Naive thymus-derived CD4-positive, alpha-beta T cell (primary cell): ENCODE measurements at regions not wholly inside any gene's neighbourhood (a gene's known extent, or its start where the extent isn't known, plus 50 kb on each side); places are given as distances from the start of the nearest gene placed in this dataset.
"Not testable (repeated sequence)": the region's sequence is repeated elsewhere in the genome, so short reads cannot be mapped to it uniquely, and the experiment has no call there.

Experiments used
- ATAC-seq: fragments of 150-1000 bp; cut with Tn5 transposase; 2 replicates; pipeline ENCODE4 v1.10.0; 2021; ENCODE audit warnings: mild to moderate bottlenecking, moderate library complexity
- CTCF ChIA-PET: fragments of 350-600 bp; sonication (Branson Sonifier 250); formaldehyde crosslinking; loops from one replicate; lab custom pipeline; 2021; ENCODE audit warnings: antibody characterized with exemption; lab: Charles Lee
- POLR2A ChIA-PET: fragments of 350-600 bp; sonication (Branson Sonifier 250); formaldehyde crosslinking; loops from one replicate; lab custom pipeline; 2021; ENCODE audit warnings: antibody characterized with exemption, inconsistent platforms; lab: Charles Lee
- DNase-seq, 9 donors: peaks; one replicate each; pipeline versions ENCODE4 v3.0.0 to v3.0.0-alpha.2; 2020 to 2022; ENCODE audit warnings: mixed read lengths in 1 of 9
- H3K27ac ChIP-seq: one replicate; pipeline ENCODE4 v1.7.0; 2013; ENCODE audit warnings: mild to moderate bottlenecking, low read depth, low read length, moderate library complexity
- H3K27me3 ChIP-seq, 2 donors: one replicate each; pipeline ENCODE4 v1.7.0; 2013; ENCODE audit warnings: low read length in 2 of 2, mild to moderate bottlenecking in 2 of 2, moderate library complexity in 2 of 2; ENCODE audit not compliant: control insufficient read depth in 2 of 2, insufficient read depth in 2 of 2
- H3K36me3 ChIP-seq, 3 experiments: 1 replicate in 2 of 3; 2 replicates in 1 of 3; pipeline ENCODE4 v1.7.0; 2013; ENCODE audit warnings: low read length in 3 of 3, mild to moderate bottlenecking in 3 of 3, moderate library complexity in 1 of 3; ENCODE audit not compliant: insufficient read depth in 3 of 3, control insufficient read depth in 2 of 3
- H3K4me1 ChIP-seq, 2 donors: one replicate each; pipeline ENCODE4 v1.7.0; 2013; ENCODE audit warnings: low read length in 2 of 2, mild to moderate bottlenecking in 2 of 2, moderate library complexity in 1 of 2; ENCODE audit not compliant: control insufficient read depth in 2 of 2, insufficient read depth in 2 of 2
- H3K4me3 ChIP-seq: 2 replicates; pipeline ENCODE4 v1.7.0; 2013; ENCODE audit warnings: mild to moderate bottlenecking, low read length
- H3K9me3 ChIP-seq, 3 experiments: 1 replicate in 2 of 3; 2 replicates in 1 of 3; pipeline ENCODE4 v1.7.0; 2013; ENCODE audit warnings: low read length in 3 of 3; ENCODE audit not compliant: control insufficient read depth in 2 of 3
- H3K27ac Mint-ChIP-seq, 9 donors: one replicate each; pipeline ENCODE4 v1.8.0; 2020 to 2022; ENCODE audit warnings: mixed read lengths in 9 of 9, mild to moderate bottlenecking in 8 of 9, moderate library complexity in 5 of 9, inconsistent platforms in 2 of 9
- H3K27me3 Mint-ChIP-seq, 5 donors: one replicate each; pipeline ENCODE4 v1.8.0; 2021 to 2022; ENCODE audit warnings: mixed read lengths in 5 of 5, mild to moderate bottlenecking in 1 of 5
- H3K36me3 Mint-ChIP-seq, 5 donors: one replicate each; pipeline ENCODE4 v1.8.0; 2020 to 2022; ENCODE audit warnings: mixed read lengths in 5 of 5, mild to moderate bottlenecking in 3 of 5, inconsistent platforms in 1 of 5
- H3K4me1 Mint-ChIP-seq, 7 donors: one replicate each; pipeline ENCODE4 v1.8.0; 2020 to 2022; ENCODE audit warnings: mixed read lengths in 7 of 7, mild to moderate bottlenecking in 3 of 7, inconsistent platforms in 1 of 7
- H3K4me3 Mint-ChIP-seq, 10 donors: one replicate each; pipeline ENCODE4 v1.8.0; 2020 to 2022; ENCODE audit warnings: mild to moderate bottlenecking in 10 of 10, mixed read lengths in 10 of 10, moderate library complexity in 6 of 10, inconsistent platforms in 2 of 10
- H3K9me3 Mint-ChIP-seq, 11 donors: one replicate each; pipeline ENCODE4 v1.8.0; 2020 to 2022; ENCODE audit warnings: mixed read lengths in 11 of 11, mild to moderate bottlenecking in 4 of 11, inconsistent platforms in 1 of 11, moderate library complexity in 1 of 11
- intact Hi-C, 2 donors: fragments of 100-400 bp; cut with micrococcal nuclease; formaldehyde crosslinking; loops; one replicate each; pipeline ENCODE4 v1.15.1; 2023

DNA sequence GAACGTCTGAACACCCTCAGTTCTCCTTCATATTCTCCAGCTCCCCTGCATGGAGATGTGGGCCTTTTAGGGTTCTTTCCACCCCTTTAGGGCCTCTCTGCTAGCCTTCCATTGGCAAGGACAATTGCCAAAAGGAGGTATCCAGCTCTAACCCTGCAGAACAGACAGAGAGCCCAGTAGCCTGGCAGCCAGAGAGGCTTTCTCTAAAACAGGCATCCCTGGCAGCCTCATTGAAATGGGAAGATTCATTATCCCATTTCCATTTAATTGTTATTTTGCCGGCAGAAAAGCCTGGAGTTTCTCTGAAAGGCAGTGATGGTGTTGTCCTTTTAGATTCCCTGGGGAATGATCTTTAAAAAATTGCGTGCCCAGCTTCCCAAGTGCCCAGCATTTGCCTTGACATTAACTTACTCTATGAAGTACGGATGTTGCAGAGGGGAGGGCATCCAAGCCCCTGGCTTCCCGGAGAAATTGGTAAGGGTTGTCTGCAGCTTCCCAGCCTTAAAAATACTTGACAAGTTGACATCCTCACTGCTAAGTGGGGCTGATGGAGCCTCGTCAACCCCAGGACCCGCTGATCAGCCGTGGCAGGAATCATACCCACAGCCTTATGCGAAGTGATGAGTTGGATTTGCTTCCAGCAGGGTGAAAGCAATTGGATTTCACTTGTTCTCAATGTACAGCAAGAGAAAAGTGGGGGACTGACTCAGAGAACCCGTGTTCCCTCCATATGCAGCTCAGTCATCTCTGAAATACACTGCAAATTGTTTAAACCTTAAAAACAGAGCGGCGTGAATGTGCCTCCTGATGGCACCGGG is 244.1 kb downstream of the CRLF2 start:
- Histone ChIP-seq H3K27me3 (no peaks in the 10 kb centered on the region), H3K27ac (no peak overlapping the region), H3K4me3 (no peak overlapping the region), H3K4me1 (no peaks in the 10 kb centered on the region), H3K36me3 (no peaks in the 10 kb centered on the region), H3K9me3 (no peaks in the 10 kb centered on the region)
- peaks cover 0 to 11% (median 7%) of the 10 kb centered on the region in 7 donors for H3K4me1 Mint-ChIP-seq
- DNase-seq (no peak), ATAC-seq (no peak)
- no peak overlapping the region for H3K27ac Mint-ChIP-seq
- intact Hi-C loops, result no loop called here
- peaks cover 0 to 12% (median 4%) of the 10 kb centered on the region in 5 donors for H3K27me3 Mint-ChIP-seq
- ChIA-PET CTCF (no interaction called here), POLR2A (no interaction called here)
- no peak overlapping the region for H3K4me3 Mint-ChIP-seq
- peaks cover 0 to 4% (median 0%) of the 10 kb centered on the region in 11 donors for H3K9me3 Mint-ChIP-seq
- no peaks in the 10 kb centered on the region for H3K36me3 Mint-ChIP-seq

DNA sequence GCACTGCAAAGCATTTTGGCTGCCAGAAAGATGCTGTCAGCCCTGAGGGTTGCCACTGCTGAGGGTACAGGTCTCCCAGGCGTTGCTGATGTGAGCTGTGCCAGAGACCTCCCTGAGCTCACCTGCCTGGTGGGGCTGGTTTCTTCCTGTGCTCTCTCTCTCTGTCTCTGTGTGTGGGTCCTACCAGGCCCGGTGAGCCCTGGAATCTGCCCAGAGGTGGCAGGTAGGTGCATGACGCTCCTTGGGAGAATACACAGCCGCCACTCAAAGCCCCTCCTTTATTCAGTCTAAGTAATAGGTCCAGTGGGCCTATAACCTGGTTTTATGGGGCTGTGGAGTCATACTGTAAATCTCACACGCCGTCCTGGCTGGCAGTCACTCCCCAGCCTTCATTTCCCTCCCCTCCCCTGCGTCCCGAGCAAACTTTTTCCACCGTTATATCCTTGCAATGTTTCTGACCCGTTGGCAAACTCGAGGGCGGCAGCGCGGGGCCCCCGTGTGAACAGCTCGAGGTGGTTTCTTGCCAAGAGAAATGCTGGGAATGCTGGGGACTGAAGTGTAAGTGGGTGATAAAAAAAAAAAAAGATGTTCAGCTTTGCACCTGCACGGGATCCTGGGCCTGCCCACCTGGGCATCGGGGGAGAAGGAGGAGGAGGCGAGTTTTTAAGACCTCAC is 245.9 kb downstream of the CRLF2 start:
- H3K27ac ChIP-seq, result no peak overlapping the region
- peaks cover 0 to 12% (median 10%) of the 10 kb centered on the region in 5 donors for H3K27me3 Mint-ChIP-seq
- H3K9me3 Mint-ChIP-seq, result peaks cover 0 to 4% (median 0%) of the 10 kb centered on the region in 11 donors
- no peaks in the 10 kb centered on the region for H3K9me3 ChIP-seq
- intact Hi-C loops, result no loop called here
- DNase-seq (no peak), ATAC-seq (no peak)
- H3K27ac Mint-ChIP-seq, result no peak overlapping the region
- H3K4me3 Mint-ChIP-seq, result no peak overlapping the region
- peaks cover 0 to 11% (median 7%) of the 10 kb centered on the region in 7 donors for H3K4me1 Mint-ChIP-seq
- no peaks in the 10 kb centered on the region for H3K4me1 ChIP-seq
- no peaks in the 10 kb centered on the region for H3K36me3 ChIP-seq
- POLR2A ChIA-PET, result no interaction called here
- no peak overlapping the region for H3K4me3 ChIP-seq
- H3K27me3 ChIP-seq, result no peaks in the 10 kb centered on the region
- CTCF ChIA-PET, result no interaction called here
- H3K36me3 Mint-ChIP-seq, result no peaks in the 10 kb centered on the region

DNA sequence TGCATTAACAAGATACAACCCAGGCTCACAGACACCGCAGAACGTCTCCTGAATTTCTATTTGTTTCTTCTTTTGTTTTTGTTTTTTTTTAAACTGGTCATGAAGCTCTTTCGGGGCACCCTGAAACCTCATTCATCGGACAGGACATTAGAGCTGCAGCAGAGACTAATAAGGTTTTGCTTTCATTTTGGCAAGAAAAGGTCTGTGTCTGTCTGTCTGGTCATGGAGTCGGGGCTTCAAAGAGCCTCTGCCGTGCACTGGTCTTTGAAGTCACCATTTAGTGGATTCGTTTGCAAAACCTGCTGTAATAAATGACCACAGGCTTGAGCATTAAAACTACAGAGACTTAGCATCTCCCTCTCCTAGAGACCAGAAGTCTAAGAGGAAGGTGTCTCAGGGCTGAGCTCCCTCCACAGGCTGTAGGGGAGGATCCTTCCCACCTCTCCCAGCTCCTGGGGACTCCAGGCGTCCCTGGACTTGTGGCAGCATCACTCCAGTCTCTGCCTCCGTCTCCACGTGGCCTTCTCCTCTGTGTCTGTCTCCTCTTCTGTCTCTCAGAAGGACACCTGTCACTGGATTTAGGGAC is 247.5 kb downstream of the CRLF2 start:
- Histone ChIP-seq H3K27ac (no peak overlapping the region), H3K4me1 (no peaks in the 10 kb centered on the region), H3K9me3 (no peaks in the 10 kb centered on the region), H3K4me3 (no peak overlapping the region), H3K36me3 (no peaks in the 10 kb centered on the region), H3K27me3 (no peaks in the 10 kb centered on the region)
- Mint-ChIP-seq H3K9me3 (peaks cover 0 to 3% (median 0%) of the 10 kb centered on the region in 11 donors), H3K4me3 (peak overlapping the region; percentile 13 to 75 (median 58)), H3K27ac (peak overlapping the region in 1 of 9 donors; percentile 54), H3K4me1 (peaks cover 0 to 11% (median 7%) of the 10 kb centered on the region in 7 donors), H3K36me3 (no peaks in the 10 kb centered on the region), H3K27me3 (peaks cover 0 to 13% (median 11%) of the 10 kb centered on the region in 5 donors)
- intact Hi-C loops, result no loop called here
- DNase-seq, result no peak
- ChIA-PET CTCF (no interaction called here), POLR2A (no interaction called here)
- ATAC-seq, result no peak

DNA sequence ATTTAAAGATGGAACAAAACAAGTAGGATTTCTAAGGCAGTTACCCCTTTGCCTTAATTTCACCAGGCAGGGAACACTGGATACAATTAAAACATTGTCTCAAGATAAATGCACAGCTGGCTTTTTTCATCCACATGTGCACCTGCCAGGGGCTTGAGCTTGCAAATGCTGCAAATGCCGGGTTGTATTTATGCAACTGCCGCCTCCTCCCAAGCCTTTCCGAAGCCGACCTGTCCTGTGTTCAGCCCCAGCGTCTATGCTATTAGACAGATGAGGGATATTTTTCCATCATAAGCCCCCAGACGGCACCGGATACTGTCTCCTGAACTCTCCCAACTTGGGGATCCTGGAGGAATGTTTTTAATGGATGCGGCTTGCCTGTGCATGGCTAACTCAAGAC is 251.6 kb downstream of the CRLF2 start:
- no peaks in the 10 kb centered on the region for H3K36me3 ChIP-seq
- H3K4me1 ChIP-seq, result no peaks in the 10 kb centered on the region
- H3K9me3 Mint-ChIP-seq, result peaks cover 0 to 5% (median 0%) of the 10 kb centered on the region in 11 donors
- intact Hi-C loops, result no loop called here
- peaks cover 0 to 11% (median 7%) of the 10 kb centered on the region in 7 donors for H3K4me1 Mint-ChIP-seq
- no peaks in the 10 kb centered on the region for H3K27me3 ChIP-seq
- H3K27me3 Mint-ChIP-seq, result peaks cover 0 to 28% (median 8%) of the 10 kb centered on the region in 5 donors
- H3K36me3 Mint-ChIP-seq, result peaks cover 0 to 5% (median 0%) of the 10 kb centered on the region in 5 donors
- ChIA-PET POLR2A (no interaction called here), CTCF (no interaction called here)
- ATAC-seq (no peak), DNase-seq (no peak)
- H3K27ac ChIP-seq, result no peak overlapping the region
- no peaks in the 10 kb centered on the region for H3K9me3 ChIP-seq
- no peak overlapping the region for H3K4me3 ChIP-seq
- no peak overlapping the region for H3K4me3 Mint-ChIP-seq
- H3K27ac Mint-ChIP-seq, result no peak overlapping the region

DNA sequence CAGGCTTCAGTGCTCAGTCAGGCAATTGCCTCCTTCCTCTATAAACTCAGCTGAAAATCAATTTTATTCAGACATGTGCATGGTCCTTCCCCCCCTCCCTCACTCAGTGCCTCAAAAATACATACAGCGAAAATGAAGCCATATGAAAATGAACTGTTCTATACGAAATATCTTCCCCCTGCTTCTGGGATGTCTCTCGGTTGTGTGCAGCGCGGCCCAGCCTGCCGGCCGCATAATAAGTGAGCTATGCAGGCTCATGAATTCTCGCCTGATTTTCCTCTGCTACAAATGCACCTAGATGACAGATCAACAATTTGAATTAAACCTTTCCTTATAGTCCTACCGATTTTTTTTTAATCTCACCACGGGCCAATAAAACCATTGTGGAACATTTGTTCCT is 252.9 kb downstream of the CRLF2 start:
- H3K36me3 Mint-ChIP-seq, result peaks cover 0 to 5% (median 0%) of the 10 kb centered on the region in 5 donors
- H3K9me3 Mint-ChIP-seq, result peaks cover 0 to 5% (median 0%) of the 10 kb centered on the region in 11 donors
- H3K27me3 Mint-ChIP-seq, result peaks cover 0 to 26% (median 8%) of the 10 kb centered on the region in 5 donors
- no peak overlapping the region for H3K27ac Mint-ChIP-seq
- Histone ChIP-seq H3K4me3 (no peak overlapping the region), H3K4me1 (no peaks in the 10 kb centered on the region), H3K9me3 (no peaks in the 10 kb centered on the region), H3K27me3 (no peaks in the 10 kb centered on the region), H3K36me3 (no peaks in the 10 kb centered on the region), H3K27ac (no peak overlapping the region)
- ATAC-seq, result no peak
- intact Hi-C loops, result no loop called here
- H3K4me3 Mint-ChIP-seq, result no peak overlapping the region
- H3K4me1 Mint-ChIP-seq, result peaks cover 0 to 3% (median 3%) of the 10 kb centered on the region in 7 donors
- DNase-seq, result no peak
- POLR2A ChIA-PET, result no interaction called here
- CTCF ChIA-PET, result no interaction called here

DNA sequence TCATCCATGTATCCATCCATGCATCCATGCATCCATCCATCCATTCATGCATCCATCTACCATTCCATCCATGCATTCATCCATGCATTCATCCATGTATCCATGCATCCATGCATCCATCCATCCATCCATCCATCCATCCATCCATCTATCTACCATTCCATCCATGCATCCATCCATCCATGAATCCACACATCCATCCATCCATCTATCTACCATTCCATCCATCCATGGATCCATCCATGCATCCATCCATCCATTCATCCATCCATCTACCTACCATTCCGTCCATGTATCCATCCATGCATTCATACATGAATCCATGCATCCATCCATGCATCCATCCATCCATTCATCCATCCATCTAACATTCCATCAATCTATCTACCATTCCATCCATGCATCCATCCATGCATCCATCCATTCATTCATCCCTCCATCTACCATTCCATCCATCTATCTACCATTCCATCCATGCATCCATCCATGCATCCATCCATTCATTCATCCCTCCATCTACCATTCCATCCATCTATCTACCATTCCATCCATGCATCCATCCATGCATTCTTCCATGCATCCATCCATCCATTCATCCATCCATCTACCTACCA is 257.2 kb downstream of the CRLF2 start:
- H3K27ac ChIP-seq, H3K4me1 ChIP-seq, H3K9me3 Mint-ChIP-seq, CTCF ChIA-PET, ATAC-seq, H3K4me3 ChIP-seq, DNase-seq, POLR2A ChIA-PET, H3K27me3 ChIP-seq, H3K36me3 ChIP-seq, H3K4me3 Mint-ChIP-seq, H3K4me1 Mint-ChIP-seq, H3K36me3 Mint-ChIP-seq, H3K9me3 ChIP-seq, intact Hi-C loops, H3K27ac Mint-ChIP-seq: not testable (repeated sequence)
- H3K27me3 Mint-ChIP-seq, result peaks cover 0 to 17% (median 4%) of the 10 kb centered on the region in 5 donors
